GM13976 (cell line): ENCODE measurements at regions not wholly inside any gene's neighbourhood (a gene's known extent, or its start where the extent isn't known, plus 50 kb on each side); places are given as distances from the start of the nearest gene placed in this dataset.

Source experiments
- DNase-seq: peaks from one replicate; pipeline ENCODE4 v3.0.0; 2012; ENCODE audit warnings: low spot score
- in situ Hi-C: fragments of 300-500 bp; cut with MboI; formaldehyde crosslinking; loops from one replicate; pipeline ENCODE4 v1.12.0; 2022; ENCODE audit warnings: low sequenced_read_pairs, mixed read lengths, inconsistent platforms; ENCODE audit not compliant: unreplicated experiment
- TF ChIP-seq, protein P1 (sequence below): IDR thresholded peaks from 2 replicates; pipeline ENCODE4 v1.5.1; 2012; ENCODE audit warnings: borderline replicate concordance, mild to moderate bottlenecking; ENCODE audit not compliant: insufficient read depth; ENCODE audit errors: extremely low read depth, missing control alignments, control extremely low read depth

DNA sequence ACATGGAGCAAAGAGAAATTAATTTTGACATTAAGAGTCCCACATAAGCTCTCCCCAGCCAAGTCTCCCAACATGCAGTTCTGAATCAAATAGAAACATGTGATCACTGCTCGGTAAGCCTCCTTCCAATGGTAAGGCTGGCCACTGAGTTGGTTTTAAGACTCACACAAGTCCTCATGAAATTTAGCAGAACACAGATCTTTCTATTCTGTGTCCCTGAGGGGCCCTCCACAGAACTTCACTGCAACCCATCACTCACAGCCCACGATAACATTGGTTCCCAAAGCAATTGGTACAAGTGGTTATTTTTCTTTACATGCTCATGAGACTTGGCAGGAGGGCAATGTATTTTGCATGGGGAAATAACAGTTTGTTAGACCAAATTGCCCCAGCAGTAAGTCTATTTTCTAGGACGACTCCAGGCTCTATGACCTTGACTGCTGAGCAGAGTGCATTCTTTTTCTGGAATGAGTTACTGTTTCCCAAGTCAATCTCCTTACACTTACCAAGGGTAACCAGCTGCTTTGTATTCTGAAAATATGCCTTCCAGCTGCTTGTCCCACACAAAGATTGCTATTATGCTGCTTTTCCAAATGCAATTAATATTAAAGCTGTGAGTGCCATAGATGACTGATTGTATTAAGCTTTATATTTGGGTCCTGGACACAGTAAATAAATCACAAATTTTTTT is 142.3 kb upstream of the TANK start:
- TF ChIP-seq, protein P1, sequence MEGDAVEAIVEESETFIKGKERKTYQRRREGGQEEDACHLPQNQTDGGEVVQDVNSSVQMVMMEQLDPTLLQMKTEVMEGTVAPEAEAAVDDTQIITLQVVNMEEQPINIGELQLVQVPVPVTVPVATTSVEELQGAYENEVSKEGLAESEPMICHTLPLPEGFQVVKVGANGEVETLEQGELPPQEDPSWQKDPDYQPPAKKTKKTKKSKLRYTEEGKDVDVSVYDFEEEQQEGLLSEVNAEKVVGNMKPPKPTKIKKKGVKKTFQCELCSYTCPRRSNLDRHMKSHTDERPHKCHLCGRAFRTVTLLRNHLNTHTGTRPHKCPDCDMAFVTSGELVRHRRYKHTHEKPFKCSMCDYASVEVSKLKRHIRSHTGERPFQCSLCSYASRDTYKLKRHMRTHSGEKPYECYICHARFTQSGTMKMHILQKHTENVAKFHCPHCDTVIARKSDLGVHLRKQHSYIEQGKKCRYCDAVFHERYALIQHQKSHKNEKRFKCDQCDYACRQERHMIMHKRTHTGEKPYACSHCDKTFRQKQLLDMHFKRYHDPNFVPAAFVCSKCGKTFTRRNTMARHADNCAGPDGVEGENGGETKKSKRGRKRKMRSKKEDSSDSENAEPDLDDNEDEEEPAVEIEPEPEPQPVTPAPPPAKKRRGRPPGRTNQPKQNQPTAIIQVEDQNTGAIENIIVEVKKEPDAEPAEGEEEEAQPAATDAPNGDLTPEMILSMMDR: no peak
- no peak for DNase-seq
- in situ Hi-C loops: no loop called here

GRCh38 chr2:161019311-161019710 is 140.9 kb upstream of the TANK start:
- DNase-seq: no peak
- TF ChIP-seq, protein P1: no peak
- in situ Hi-C loops: no loop called here

DNA sequence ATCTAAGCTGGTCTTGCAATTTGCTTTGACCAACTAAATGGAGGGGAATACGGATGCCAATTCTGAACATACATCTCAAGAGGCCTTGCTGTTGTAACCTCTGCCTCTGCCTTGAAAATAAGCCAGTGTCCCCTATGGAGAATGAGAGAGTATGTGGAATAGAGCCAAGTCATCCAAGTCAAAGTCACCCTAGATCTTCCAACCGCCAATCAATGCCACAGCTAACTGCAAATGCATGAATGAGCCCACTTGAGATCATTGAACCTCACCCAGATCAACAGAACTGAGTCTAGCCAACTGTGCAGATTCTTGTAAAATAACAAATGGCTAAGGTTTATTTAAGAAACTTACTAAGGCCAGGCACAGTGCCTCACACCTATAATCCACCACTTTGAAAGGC is 139.8 kb upstream of the TANK start:
- in situ Hi-C loops: no loop called here
- TF ChIP-seq, protein P1: no peak
- no peak for DNase-seq

GRCh38 chr2:161028581-161028980 is 131.6 kb upstream of the TANK start:
- TF ChIP-seq, protein P1: no peak
- in situ Hi-C loops: no loop called here
- no peak for DNase-seq

GRCh38 chr2:161029321-161029720 is 130.9 kb upstream of the TANK start:
- in situ Hi-C loops: no loop called here
- TF ChIP-seq, protein P1: no peak
- no peak for DNase-seq

DNA sequence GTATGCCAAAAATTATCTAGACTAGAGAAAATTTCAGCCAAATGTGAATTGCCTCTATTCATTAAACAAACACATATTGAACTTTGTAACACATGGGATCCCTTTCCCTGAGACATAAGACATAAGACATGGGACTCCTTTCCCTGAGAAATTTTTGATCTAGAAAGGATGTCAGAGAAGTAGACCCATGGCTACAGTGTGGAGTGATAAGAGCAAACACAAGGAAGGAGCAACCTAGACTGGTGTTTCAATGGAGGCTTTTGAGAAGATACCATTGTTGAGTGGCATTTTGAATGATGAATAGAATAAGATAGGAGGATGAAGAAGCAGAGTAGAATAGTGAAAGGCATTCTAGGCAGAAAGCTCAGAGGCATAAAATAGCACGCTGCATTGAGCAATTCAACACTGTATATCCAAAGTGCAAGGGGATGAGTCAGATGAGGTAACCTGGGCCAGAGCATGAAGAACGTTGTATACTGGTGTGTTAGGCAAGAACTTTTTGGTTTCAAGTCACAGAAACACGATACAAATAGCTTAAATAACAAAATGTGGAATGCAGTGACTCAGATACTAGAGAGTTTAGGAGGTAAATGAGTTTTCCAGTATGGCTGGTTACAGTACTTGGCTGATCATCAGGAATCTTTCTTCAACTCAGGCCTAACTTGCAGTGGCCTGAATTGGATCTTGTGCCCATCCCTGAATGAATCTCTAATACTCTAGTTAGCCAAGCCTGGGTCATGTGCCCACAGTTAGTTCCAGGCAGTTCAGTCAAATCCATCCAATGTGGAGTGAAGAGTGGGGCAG is 129.8 kb upstream of the TANK start:
- DNase-seq: no peak
- TF ChIP-seq, protein P1: no peak
- in situ Hi-C loops: no loop called here

DNA sequence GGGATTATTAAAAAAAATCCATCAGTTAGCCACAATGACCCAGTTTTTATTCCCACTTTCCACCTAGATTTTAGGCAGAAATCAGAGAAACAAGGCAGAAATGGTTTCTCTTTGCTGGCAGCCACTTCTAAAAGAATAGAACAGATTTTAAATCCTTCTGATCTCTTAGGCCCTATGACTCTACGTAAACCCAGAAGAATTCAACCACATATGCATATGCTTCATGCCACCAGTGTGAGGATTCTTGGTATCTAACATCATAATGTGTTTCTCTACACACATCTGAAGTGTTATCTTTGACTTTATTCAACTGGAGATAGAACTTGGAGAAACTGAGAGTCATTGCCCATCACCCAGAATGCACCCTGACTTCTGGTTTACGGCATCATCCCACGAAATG is 128.7 kb upstream of the TANK start:
- DNase-seq: no peak
- TF ChIP-seq, protein P1: no peak
- in situ Hi-C loops: no loop called here
